IPS-18a (cell line): ENCODE measurements at regions not wholly inside any gene's neighbourhood (a gene's known extent, or its start where the extent isn't known, plus 50 kb on each side); places are given as distances from the start of the nearest gene placed in this dataset.

Experiments
- H3K27ac ChIP-seq: one replicate; pipeline ENCODE4 v1.5.1; 2013; ENCODE audit warnings: low read length
- H3K27me3 ChIP-seq: one replicate; pipeline ENCODE4 v1.6.1; 2013; ENCODE audit warnings: mild to moderate bottlenecking, low read length; ENCODE audit not compliant: control insufficient read depth, insufficient read depth
- H3K36me3 ChIP-seq: one replicate; pipeline ENCODE4 v1.6.1; 2013; ENCODE audit warnings: low read depth, low read length; ENCODE audit not compliant: control insufficient read depth
- H3K4me1 ChIP-seq: one replicate; pipeline ENCODE4 v1.6.1; 2013; ENCODE audit warnings: low read depth, low read length; ENCODE audit not compliant: control insufficient read depth
- H3K4me3 ChIP-seq: one replicate; pipeline ENCODE4 v1.5.1; 2013; ENCODE audit warnings: low read length
- H3K9ac ChIP-seq: one replicate; pipeline ENCODE4 v1.6.1; 2013; ENCODE audit warnings: mild to moderate bottlenecking, low read length, moderate library complexity
- H3K9me3 ChIP-seq: one replicate; pipeline ENCODE4 v1.6.1; 2013; ENCODE audit warnings: low read depth, low read length; ENCODE audit not compliant: control insufficient read depth

DNA sequence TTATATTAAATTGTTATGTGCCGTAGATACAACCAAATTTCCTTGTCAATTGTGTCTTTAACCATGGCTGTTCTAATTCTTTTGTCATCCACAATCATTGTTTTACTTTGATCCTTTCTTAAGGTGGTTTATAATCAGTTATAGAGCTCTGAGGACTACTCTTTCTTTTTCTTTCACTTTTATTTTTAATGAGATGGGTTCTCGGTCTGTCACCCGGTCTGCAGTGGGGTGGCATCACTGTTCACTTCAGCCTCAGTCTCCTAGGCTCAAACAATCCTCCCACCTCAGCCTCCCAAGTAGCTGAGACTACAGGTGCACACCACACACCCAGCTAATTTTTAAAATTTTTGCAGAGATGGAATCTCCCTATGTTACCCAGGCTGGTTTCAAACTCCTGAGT is 74.2 kb downstream of the ANXA2R start:
- Histone ChIP-seq H3K27me3 (no peaks in the 10 kb centered on the region), H3K4me1 (no peaks in the 10 kb centered on the region), H3K4me3 (no peak overlapping the region), H3K27ac (no peak overlapping the region), H3K9me3 (no peaks in the 10 kb centered on the region), H3K9ac (no peak overlapping the region), H3K36me3 (no peaks in the 10 kb centered on the region)

DNA sequence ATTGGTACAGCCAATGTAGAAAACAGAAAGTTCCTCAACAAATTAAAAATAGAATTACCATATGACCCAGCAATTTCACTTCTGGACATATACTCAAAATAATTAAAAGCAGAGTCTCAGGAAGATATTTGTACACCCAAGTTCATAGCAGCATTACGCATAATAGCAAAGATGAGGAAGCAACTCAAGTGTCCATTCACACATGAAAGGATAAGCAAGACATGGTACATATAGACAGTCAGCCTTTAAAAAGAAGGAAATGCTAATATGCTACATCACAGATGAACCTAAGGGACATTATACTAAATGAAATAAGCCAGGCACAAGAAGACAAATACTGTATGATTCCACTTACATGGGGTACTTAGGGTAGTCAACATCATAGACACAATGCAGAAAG is 76.7 kb downstream of the ANXA2R start:
- Histone ChIP-seq H3K9ac (no peak overlapping the region), H3K36me3 (no peaks in the 10 kb centered on the region), H3K9me3 (no peaks in the 10 kb centered on the region), H3K27ac (no peak overlapping the region), H3K4me1 (no peaks in the 10 kb centered on the region), H3K27me3 (no peaks in the 10 kb centered on the region), H3K4me3 (no peak overlapping the region)

- Histone ChIP-seq H3K4me1 (no peaks in the 10 kb centered on the region), H3K27me3 (no peaks in the 10 kb centered on the region), H3K9ac (no peak overlapping the region), H3K4me3 (no peak overlapping the region), H3K36me3 (no peaks in the 10 kb centered on the region), H3K27ac (no peak overlapping the region), H3K9me3 (no peaks in the 10 kb centered on the region)
Measured at GRCh38 chr5:42962124-42962523, 78.0 kb downstream of the ANXA2R start.

- Histone ChIP-seq H3K27ac (no peak overlapping the region), H3K9ac (no peak overlapping the region), H3K9me3 (no peaks in the 10 kb centered on the region), H3K4me3 (no peak overlapping the region), H3K4me1 (no peaks in the 10 kb centered on the region), H3K36me3 (no peaks in the 10 kb centered on the region), H3K27me3 (no peaks in the 10 kb centered on the region)
Measured at GRCh38 chr5:42960506-42960905, 79.6 kb downstream of the ANXA2R start.

DNA sequence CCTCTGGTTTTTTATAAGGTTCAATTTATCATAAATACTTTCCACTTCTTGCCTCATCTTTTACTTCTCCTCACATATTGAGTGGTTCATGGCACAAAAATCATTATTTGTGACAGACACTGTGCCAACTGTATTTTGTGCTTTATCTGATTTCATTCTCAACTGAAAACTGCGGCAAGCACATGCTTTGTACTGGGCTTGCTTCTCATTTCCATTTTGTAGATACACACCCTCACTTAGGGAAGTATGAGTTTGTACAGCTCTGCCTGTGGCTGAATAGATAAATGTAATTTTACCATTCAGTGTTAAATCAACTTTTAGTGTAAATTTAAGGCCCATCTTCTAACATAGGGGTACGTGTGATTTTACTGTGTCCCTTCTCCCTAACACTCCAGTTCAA is 83.6 kb downstream of the ANXA2R start:
- Histone ChIP-seq H3K27me3 (no peaks in the 10 kb centered on the region), H3K4me3 (no peak overlapping the region), H3K4me1 (no peaks in the 10 kb centered on the region), H3K27ac (no peak overlapping the region), H3K36me3 (no peaks in the 10 kb centered on the region), H3K9me3 (no peaks in the 10 kb centered on the region), H3K9ac (no peak overlapping the region)

- peaks cover 2% of the 10 kb centered on the region for H3K9me3 ChIP-seq
- H3K36me3 ChIP-seq = no peaks in the 10 kb centered on the region
- no peak overlapping the region for H3K9ac ChIP-seq
- H3K27ac ChIP-seq = no peak overlapping the region
- peaks cover 5% of the 10 kb centered on the region for H3K4me1 ChIP-seq
- H3K4me3 ChIP-seq = no peak overlapping the region
- no peaks in the 10 kb centered on the region for H3K27me3 ChIP-seq
Measured at GRCh38 chr5:42953041-42953440, 87.1 kb downstream of the ANXA2R start.

- H3K4me3 ChIP-seq = no peak overlapping the region
- H3K9ac ChIP-seq = no peak overlapping the region
- no peaks in the 10 kb centered on the region for H3K36me3 ChIP-seq
- no peaks in the 10 kb centered on the region for H3K27me3 ChIP-seq
- H3K9me3 ChIP-seq = peaks cover 2% of the 10 kb centered on the region
- no peak overlapping the region for H3K27ac ChIP-seq
- H3K4me1 ChIP-seq = peaks cover 5% of the 10 kb centered on the region
Measured at GRCh38 chr5:42952578-42952974, 87.5 kb downstream of the ANXA2R start.

DNA sequence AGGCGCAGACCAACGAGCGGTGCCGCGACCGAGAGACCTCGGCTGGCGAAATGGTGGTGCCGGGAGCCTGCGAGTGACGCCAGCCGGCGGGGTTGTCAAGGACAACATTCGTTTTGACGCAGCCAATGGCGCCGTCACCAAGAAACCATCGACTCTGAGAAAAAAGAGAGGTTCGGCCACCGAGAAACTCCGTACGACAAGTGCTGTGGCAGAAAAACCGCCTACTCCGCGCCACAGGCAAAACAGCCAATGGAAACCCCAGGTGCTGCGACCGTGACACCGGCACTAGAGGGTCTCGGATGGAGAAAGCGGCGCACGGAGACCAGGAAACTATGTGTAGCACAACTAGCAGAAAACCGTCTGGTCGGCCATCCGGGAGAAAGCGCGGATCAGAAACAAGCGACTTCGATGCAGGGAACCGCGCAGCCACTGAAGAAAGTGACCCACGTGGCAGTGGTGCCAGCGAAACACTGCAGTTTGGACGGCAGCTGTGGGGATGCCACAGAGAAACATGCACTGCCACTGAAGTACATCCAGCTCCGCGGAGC is 88.8 kb downstream of the ANXA2R start:
- H3K9ac ChIP-seq = no peak overlapping the region
- no peaks in the 10 kb centered on the region for H3K27me3 ChIP-seq
- peaks cover 2% of the 10 kb centered on the region for H3K9me3 ChIP-seq
- no peaks in the 10 kb centered on the region for H3K36me3 ChIP-seq
- no peak overlapping the region for H3K27ac ChIP-seq
- peaks cover 5% of the 10 kb centered on the region for H3K4me1 ChIP-seq
- H3K4me3 ChIP-seq = no peak overlapping the region

DNA sequence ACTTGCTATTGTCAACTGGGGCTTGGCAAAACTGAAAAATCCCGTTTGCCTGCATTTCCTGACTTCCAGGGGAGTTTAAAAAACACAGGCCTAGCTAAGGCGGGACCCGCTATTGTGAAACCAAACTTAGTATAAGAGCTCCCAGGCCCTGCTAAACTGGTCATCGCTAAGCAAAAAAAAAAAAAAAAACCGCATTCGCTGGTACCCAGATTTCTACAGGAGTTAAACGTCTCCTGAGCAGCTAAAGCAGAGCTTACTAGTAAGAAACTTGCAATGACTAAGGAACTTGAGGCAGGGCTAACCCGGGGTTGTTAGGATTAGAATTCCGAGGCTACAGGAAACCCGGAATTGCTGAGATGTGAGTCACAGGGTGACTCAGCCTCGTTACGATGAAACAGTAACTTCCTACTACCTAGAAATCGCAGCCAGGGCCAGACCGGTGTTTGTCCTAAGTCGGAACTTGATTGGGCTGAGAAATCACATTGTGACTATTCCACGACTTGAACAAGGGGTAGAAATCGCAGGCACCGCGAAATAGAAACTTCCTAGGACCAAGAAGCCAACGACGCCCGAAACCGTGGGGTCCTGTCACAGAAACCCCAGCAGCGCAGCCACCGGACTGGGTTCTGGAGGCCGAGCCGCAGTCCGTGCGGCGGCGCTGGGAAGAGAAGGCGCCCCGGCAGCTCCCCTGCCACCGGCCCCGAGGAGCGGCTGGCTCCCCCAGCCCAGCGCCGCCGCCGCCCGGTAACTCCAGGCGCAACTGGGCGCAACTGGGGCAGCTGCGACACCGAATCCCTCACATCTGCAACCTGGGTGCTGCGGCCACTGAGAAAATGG is 89.4 kb downstream of the ANXA2R start:
- no peak overlapping the region for H3K9ac ChIP-seq
- H3K36me3 ChIP-seq = no peaks in the 10 kb centered on the region
- no peak overlapping the region for H3K27ac ChIP-seq
- peaks cover 2% of the 10 kb centered on the region for H3K9me3 ChIP-seq
- H3K4me3 ChIP-seq = no peak overlapping the region
- H3K4me1 ChIP-seq = peaks cover 5% of the 10 kb centered on the region
- no peaks in the 10 kb centered on the region for H3K27me3 ChIP-seq

DNA sequence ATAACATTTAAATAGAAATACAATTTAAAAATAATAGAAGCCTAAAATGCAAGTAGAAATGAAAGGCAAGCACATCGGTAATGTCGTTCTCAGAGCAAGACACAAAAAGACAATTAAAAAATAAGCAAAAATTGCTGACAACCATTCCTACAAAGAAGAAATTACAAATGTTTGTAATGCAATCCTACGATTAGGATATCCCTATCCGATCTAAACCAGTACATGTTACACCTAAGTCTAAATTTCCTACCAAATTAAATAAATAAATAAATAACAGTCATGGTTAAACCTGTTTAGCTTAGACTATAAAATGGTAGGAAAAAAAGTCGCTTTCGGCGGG is 90.0 kb downstream of the ANXA2R start:
- Histone ChIP-seq H3K27ac (no peak overlapping the region), H3K4me1 (peaks cover 5% of the 10 kb centered on the region), H3K27me3 (peaks cover 3% of the 10 kb centered on the region), H3K36me3 (no peaks in the 10 kb centered on the region), H3K9ac (no peak overlapping the region), H3K4me3 (no peak overlapping the region), H3K9me3 (peaks cover 2% of the 10 kb centered on the region)

GRCh38 chr5:42949348-42950115 is 90.6 kb downstream of the ANXA2R start:
- H3K4me1 ChIP-seq = peaks cover 5% of the 10 kb centered on the region
- peaks cover 2% of the 10 kb centered on the region for H3K9me3 ChIP-seq
- H3K4me3 ChIP-seq = no peak overlapping the region
- H3K27me3 ChIP-seq = peaks cover 9% of the 10 kb centered on the region
- no peak overlapping the region for H3K27ac ChIP-seq
- no peaks in the 10 kb centered on the region for H3K36me3 ChIP-seq
- no peak overlapping the region for H3K9ac ChIP-seq
